Fibroblast of lung (primary cell): ENCODE measurements at regions not wholly inside any gene's neighbourhood (a gene's known extent, or its start where the extent isn't known, plus 50 kb on each side); places are given as distances from the start of the nearest gene placed in this dataset.

ENCODE experiments used
- DNase-seq, 2 donors: peaks; one replicate each; pipeline versions ENCODE4 v3.0.0 to v3.0.0-alpha.2; 2010; ENCODE audit warnings: low read depth in 2 of 2
- H2AFZ ChIP-seq: 2 replicates; pipeline ENCODE4 v1.5.1; 2012; ENCODE audit warnings: low read length, control low read depth, inconsistent platforms
- H3K27ac ChIP-seq: 2 replicates; pipeline ENCODE4 v1.5.1; 2011; ENCODE audit warnings: low read length, control low read depth; ENCODE audit not compliant: insufficient read depth
- H3K27me3 ChIP-seq: 2 replicates; pipeline ENCODE4 v1.5.1; 2011; ENCODE audit warnings: mild to moderate bottlenecking, low read length; ENCODE audit not compliant: control insufficient read depth, insufficient read depth
- H3K36me3 ChIP-seq: 2 replicates; pipeline ENCODE4 v1.5.1; 2011; ENCODE audit warnings: low read length; ENCODE audit not compliant: control insufficient read depth, insufficient read depth
- H3K4me1 ChIP-seq: 2 replicates; pipeline ENCODE4 v1.5.1; 2011; ENCODE audit warnings: low read length; ENCODE audit not compliant: control insufficient read depth, insufficient read depth; ENCODE audit errors: extremely low read depth
- H3K4me2 ChIP-seq: 2 replicates; pipeline ENCODE4 v1.5.1; 2011; ENCODE audit warnings: low read length, control low read depth; ENCODE audit not compliant: insufficient read depth; ENCODE audit errors: extremely low read depth
- H3K4me3 ChIP-seq, 4 experiments: fragments of 200-600 bp in 1 of 4; sonication (generic) in 1 of 4; replicated peaks in 1 of 4; 2 replicates each; pipeline ENCODE4 v1.5.1; 2011 to 2016; ENCODE audit warnings: low read length in 4 of 4, low read depth in 3 of 4, mild to moderate bottlenecking in 3 of 4, control low read depth in 2 of 4, inconsistent platforms in 1 of 4, mixed read lengths in 1 of 4; ENCODE audit not compliant: insufficient read depth in 1 of 4; ENCODE audit errors: control extremely low read depth in 1 of 4
- H3K79me2 ChIP-seq: 2 replicates; pipeline ENCODE4 v1.5.1; 2012; ENCODE audit warnings: mild to moderate bottlenecking, low read length, inconsistent platforms; ENCODE audit not compliant: control insufficient read depth, insufficient read depth
- H3K9ac ChIP-seq: 2 replicates; pipeline ENCODE4 v1.5.1; 2011; ENCODE audit warnings: mild to moderate bottlenecking, low read length, control low read depth; ENCODE audit not compliant: insufficient read depth
- H3K9me3 ChIP-seq: 2 replicates; pipeline ENCODE4 v1.5.1; 2012; ENCODE audit warnings: low read depth, low read length; ENCODE audit not compliant: control insufficient read depth, insufficient read depth
- H4K20me1 ChIP-seq: 2 replicates; pipeline ENCODE4 v1.5.1; 2011; ENCODE audit warnings: low read length; ENCODE audit not compliant: control insufficient read depth, insufficient read depth; ENCODE audit errors: extremely low read depth
- EZH2 ChIP-seq: IDR thresholded peaks from 2 replicates; pipeline ENCODE4 v1.5.1; 2012; ENCODE audit warnings: low read length, control low read depth, mild to moderate bottlenecking; ENCODE audit errors: missing control alignments
- TF ChIP-seq, protein P1 (sequence below), 2 donors: IDR thresholded peaks in 1 of 2; conservative IDR thresholded peaks in 1 of 2; 1 replicate in 1 of 2; 2 replicates in 1 of 2; pipeline ENCODE4 v1.5.1; 2011 to 2012; ENCODE audit warnings: low read length in 2 of 2, control low read depth in 1 of 2, inconsistent platforms in 1 of 2, low read depth in 1 of 2, mild to moderate bottlenecking in 1 of 2

DNA sequence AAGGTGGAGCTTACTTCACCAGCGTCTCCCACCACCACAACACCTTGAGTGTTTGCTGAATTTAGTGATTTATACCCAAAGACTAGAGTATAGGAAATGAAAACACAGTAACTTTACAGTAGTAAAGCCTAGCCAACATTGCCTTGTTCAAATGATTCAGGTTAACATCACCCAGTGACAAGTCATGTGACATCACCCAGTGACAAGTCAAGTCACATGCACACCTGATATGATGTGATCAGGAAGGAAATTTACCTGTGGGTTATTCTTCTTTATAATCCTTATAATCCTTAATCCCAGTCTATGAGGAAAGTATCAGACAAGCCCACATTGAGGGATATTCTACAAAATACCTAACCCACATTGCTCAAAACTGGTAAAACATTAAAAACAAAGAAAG is 545.6 kb upstream of the MEF2C start:
- Histone ChIP-seq H3K4me3 (no peak overlapping the region), H2AFZ (no peak overlapping the region), H3K4me2 (no peak overlapping the region), H3K9ac (no peak overlapping the region), H3K27ac (no peak overlapping the region), H3K9me3 (no peaks in the 10 kb centered on the region), H3K36me3 (no peaks in the 10 kb centered on the region), H3K27me3 (no peaks in the 10 kb centered on the region), H4K20me1 (no peaks in the 10 kb centered on the region), H3K4me1 (no peaks in the 10 kb centered on the region), H3K79me2 (no peaks in the 10 kb centered on the region)
- TF ChIP-seq, protein P1, sequence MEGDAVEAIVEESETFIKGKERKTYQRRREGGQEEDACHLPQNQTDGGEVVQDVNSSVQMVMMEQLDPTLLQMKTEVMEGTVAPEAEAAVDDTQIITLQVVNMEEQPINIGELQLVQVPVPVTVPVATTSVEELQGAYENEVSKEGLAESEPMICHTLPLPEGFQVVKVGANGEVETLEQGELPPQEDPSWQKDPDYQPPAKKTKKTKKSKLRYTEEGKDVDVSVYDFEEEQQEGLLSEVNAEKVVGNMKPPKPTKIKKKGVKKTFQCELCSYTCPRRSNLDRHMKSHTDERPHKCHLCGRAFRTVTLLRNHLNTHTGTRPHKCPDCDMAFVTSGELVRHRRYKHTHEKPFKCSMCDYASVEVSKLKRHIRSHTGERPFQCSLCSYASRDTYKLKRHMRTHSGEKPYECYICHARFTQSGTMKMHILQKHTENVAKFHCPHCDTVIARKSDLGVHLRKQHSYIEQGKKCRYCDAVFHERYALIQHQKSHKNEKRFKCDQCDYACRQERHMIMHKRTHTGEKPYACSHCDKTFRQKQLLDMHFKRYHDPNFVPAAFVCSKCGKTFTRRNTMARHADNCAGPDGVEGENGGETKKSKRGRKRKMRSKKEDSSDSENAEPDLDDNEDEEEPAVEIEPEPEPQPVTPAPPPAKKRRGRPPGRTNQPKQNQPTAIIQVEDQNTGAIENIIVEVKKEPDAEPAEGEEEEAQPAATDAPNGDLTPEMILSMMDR (conservative IDR thresholded peaks at IDR 0.05 in 1 of 2, IDR thresholded peaks at IDR 0.05 in 1 of 2; ENCODE audit: low read depth in 1 of 2, low read length in 2 of 2): no peak
- no peak for TF ChIP-seq EZH2
- no peak for DNase-seq

DNA sequence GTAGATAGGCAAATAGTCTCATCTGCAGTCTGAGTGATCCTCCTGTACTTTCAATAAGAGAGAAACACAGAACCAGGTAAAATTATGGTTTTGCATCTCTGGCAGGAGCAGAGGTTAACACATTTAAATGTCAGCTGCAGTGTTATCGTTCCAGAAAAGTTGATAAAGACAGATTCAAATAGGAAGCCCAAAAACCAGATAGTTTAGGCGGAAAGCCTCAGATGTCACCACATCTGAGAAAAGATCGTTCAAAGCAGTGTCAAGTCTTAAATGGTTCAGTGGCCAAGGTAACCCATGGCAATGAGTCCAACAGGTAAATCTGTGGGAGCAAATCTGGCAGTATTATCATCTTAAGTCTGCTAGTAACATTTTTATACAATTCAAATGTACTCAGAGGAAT is 542.1 kb upstream of the MEF2C start:
- no peak for TF ChIP-seq EZH2
- TF ChIP-seq, protein P1 (conservative IDR thresholded peaks at IDR 0.05 in 1 of 2, IDR thresholded peaks at IDR 0.05 in 1 of 2; ENCODE audit: low read depth in 1 of 2, low read length in 2 of 2): no peak
- Histone ChIP-seq H3K27me3 (no peaks in the 10 kb centered on the region), H3K9ac (no peak overlapping the region), H3K36me3 (no peaks in the 10 kb centered on the region), H3K9me3 (no peaks in the 10 kb centered on the region), H3K4me2 (no peak overlapping the region), H4K20me1 (no peaks in the 10 kb centered on the region), H3K27ac (no peak overlapping the region), H3K4me3 (no peak overlapping the region), H2AFZ (no peak overlapping the region), H3K4me1 (no peaks in the 10 kb centered on the region), H3K79me2 (no peaks in the 10 kb centered on the region)
- no peak for DNase-seq

DNA sequence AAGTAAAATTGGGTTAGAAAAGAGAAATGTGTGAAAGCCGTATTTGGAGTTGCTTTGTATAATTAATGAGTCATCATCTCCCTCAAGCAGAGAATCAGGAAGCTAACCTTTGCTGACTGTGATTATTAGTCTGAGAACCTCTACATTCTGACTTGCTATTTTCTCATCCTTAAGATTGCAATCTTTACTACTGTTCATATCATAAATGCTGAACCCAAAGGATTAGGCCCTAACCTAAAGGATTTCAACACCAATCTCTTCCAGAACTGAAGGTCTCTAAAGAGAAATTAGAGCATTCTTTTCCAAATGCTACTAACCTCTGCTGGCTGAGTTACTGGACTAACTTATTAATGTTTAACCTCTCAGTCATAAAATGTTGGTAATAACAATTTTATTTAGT is 538.1 kb upstream of the MEF2C start:
- no peak overlapping the region for H3K27ac ChIP-seq
- no peaks in the 10 kb centered on the region for H4K20me1 ChIP-seq
- H3K9me3 ChIP-seq: no peaks in the 10 kb centered on the region
- H3K4me2 ChIP-seq: no peak overlapping the region
- no peak for TF ChIP-seq EZH2
- TF ChIP-seq, protein P1 (conservative IDR thresholded peaks at IDR 0.05 in 1 of 2, IDR thresholded peaks at IDR 0.05 in 1 of 2; ENCODE audit: low read depth in 1 of 2, low read length in 2 of 2): no peak
- DNase-seq: peak; percentile 22 to 58
- H3K36me3 ChIP-seq: no peaks in the 10 kb centered on the region
- H3K4me1 ChIP-seq: no peaks in the 10 kb centered on the region
- H3K79me2 ChIP-seq: no peaks in the 10 kb centered on the region
- no peak overlapping the region for H3K9ac ChIP-seq
- H2AFZ ChIP-seq: no peak overlapping the region
- H3K4me3 ChIP-seq: no peak overlapping the region
- H3K27me3 ChIP-seq: no peaks in the 10 kb centered on the region
